ENCODE measurements at regions not wholly inside any gene's neighbourhood (a gene's known extent, or its start where the extent isn't known, plus 50 kb on each side); places are given as distances from the start of the nearest gene placed in this dataset.

GRCh38 chr11:92685049-92685448 is 284.4 kb upstream of the MTNR1B start:
- Mint-ChIP-seq H3K27ac (no peak overlapping the region), H3K4me3 (no peak overlapping the region), H3K27me3 (ENCODE audit: low read depth in 2 of 2) (no peaks in the 10 kb centered on the region), H3K36me3 (no peaks in the 10 kb centered on the region), H3K9me3 (peaks cover 12% of the 10 kb centered on the region in 2 donors), H3K4me1 (no peaks in the 10 kb centered on the region)
- Histone ChIP-seq H3K36me3 (ENCODE audit: control insufficient read depth, insufficient read depth, low read length) (no peaks in the 10 kb centered on the region), H3K27ac (ENCODE audit: low read length) (no peak overlapping the region), H3K9me3 (ENCODE audit: control insufficient read depth, insufficient read depth, low read length) (no peaks in the 10 kb centered on the region), H3K4me3 (ENCODE audit: low read length) (no peak overlapping the region), H3K27me3 (ENCODE audit: control insufficient read depth, insufficient read depth, low read length) (no peaks in the 10 kb centered on the region), H3K4me1 (ENCODE audit: control insufficient read depth, insufficient read depth, low read length) (no peaks in the 10 kb centered on the region)
- no peak for TF ChIP-seq CTCF (IDR thresholded peaks at IDR 0.05)
- intact Hi-C loops (cut with micrococcal nuclease): no loop called here
- DNase-seq (no peak), ATAC-seq (no peak)
- no CpG with 5 or more reads among the region's 2 CpGs for WGBS (ENCODE audit: insufficient coverage)

- H3K27me3 ChIP-seq (ENCODE audit: control insufficient read depth, insufficient read depth, low read length): no peaks in the 10 kb centered on the region
- ATAC-seq: no peak
- no peak for DNase-seq
- H3K9me3 Mint-ChIP-seq: peaks cover 5 to 8% of the 10 kb centered on the region in 2 donors
- no peaks in the 10 kb centered on the region for H3K4me1 ChIP-seq (ENCODE audit: control insufficient read depth, insufficient read depth, low read length)
- no peak overlapping the region for H3K4me3 Mint-ChIP-seq
- H3K36me3 ChIP-seq (ENCODE audit: control insufficient read depth, insufficient read depth, low read length): no peaks in the 10 kb centered on the region
- H3K9me3 ChIP-seq (ENCODE audit: control insufficient read depth, insufficient read depth, low read length): no peaks in the 10 kb centered on the region
- no peak overlapping the region for H3K4me3 ChIP-seq (ENCODE audit: low read length)
- no peaks in the 10 kb centered on the region for H3K4me1 Mint-ChIP-seq
- intact Hi-C loops (cut with micrococcal nuclease): no loop called here
- H3K36me3 Mint-ChIP-seq: no peaks in the 10 kb centered on the region
- 88% methylated on average over 4 of the region's 4 CpGs for WGBS (ENCODE audit: insufficient coverage)
- no peak for TF ChIP-seq CTCF (IDR thresholded peaks at IDR 0.05)
- no peak overlapping the region for H3K27ac Mint-ChIP-seq
- no peaks in the 10 kb centered on the region for H3K27me3 Mint-ChIP-seq (ENCODE audit: low read depth in 2 of 2)
- no peak overlapping the region for H3K27ac ChIP-seq (ENCODE audit: low read length)
These were observed 281.7 kb upstream of the MTNR1B start for GRCh38 chr11:92687724-92688123.

GRCh38 chr11:92688416-92688815 is 281.0 kb upstream of the MTNR1B start:
- Mint-ChIP-seq H3K4me1 (no peaks in the 10 kb centered on the region), H3K9me3 (peaks cover 5 to 9% of the 10 kb centered on the region in 2 donors), H3K27ac (no peak overlapping the region), H3K27me3 (ENCODE audit: low read depth in 2 of 2) (no peaks in the 10 kb centered on the region), H3K4me3 (no peak overlapping the region), H3K36me3 (no peaks in the 10 kb centered on the region)
- Histone ChIP-seq H3K9me3 (ENCODE audit: control insufficient read depth, insufficient read depth, low read length) (no peaks in the 10 kb centered on the region), H3K36me3 (ENCODE audit: control insufficient read depth, insufficient read depth, low read length) (no peaks in the 10 kb centered on the region), H3K27ac (ENCODE audit: low read length) (no peak overlapping the region), H3K4me3 (ENCODE audit: low read length) (no peak overlapping the region), H3K4me1 (ENCODE audit: control insufficient read depth, insufficient read depth, low read length) (no peaks in the 10 kb centered on the region), H3K27me3 (ENCODE audit: control insufficient read depth, insufficient read depth, low read length) (no peaks in the 10 kb centered on the region)
- DNase-seq (no peak), ATAC-seq (no peak)
- intact Hi-C loops (cut with micrococcal nuclease): no loop called here
- 91% methylated on average over 1 of the region's 1 CpG for WGBS (ENCODE audit: insufficient coverage)
- TF ChIP-seq CTCF (IDR thresholded peaks at IDR 0.05): no peak

GRCh38 chr11:92692826-92693546 is 276.5 kb upstream of the MTNR1B start:
- Histone ChIP-seq H3K4me1 (ENCODE audit: control insufficient read depth, insufficient read depth, low read length) (no peaks in the 10 kb centered on the region), H3K27ac (ENCODE audit: low read length) (no peak overlapping the region), H3K4me3 (ENCODE audit: low read length) (no peak overlapping the region), H3K36me3 (ENCODE audit: control insufficient read depth, insufficient read depth, low read length) (no peaks in the 10 kb centered on the region), H3K27me3 (ENCODE audit: control insufficient read depth, insufficient read depth, low read length) (no peaks in the 10 kb centered on the region), H3K9me3 (ENCODE audit: control insufficient read depth, insufficient read depth, low read length) (no peaks in the 10 kb centered on the region)
- intact Hi-C loops (cut with micrococcal nuclease): no loop called here
- WGBS (ENCODE audit: insufficient coverage): 82% methylated on average over 2 of the region's 2 CpGs
- Mint-ChIP-seq H3K27ac (no peak overlapping the region), H3K9me3 (peaks cover 3 to 4% of the 10 kb centered on the region in 2 donors), H3K4me3 (no peak overlapping the region), H3K27me3 (ENCODE audit: low read depth in 2 of 2) (no peaks in the 10 kb centered on the region), H3K4me1 (no peaks in the 10 kb centered on the region), H3K36me3 (no peaks in the 10 kb centered on the region)
- TF ChIP-seq CTCF (IDR thresholded peaks at IDR 0.05): no peak
- ATAC-seq: no peak
- no peak for DNase-seq
